Keratinocyte (primary cell): ENCODE measurements at regions not wholly inside any gene's neighbourhood (a gene's known extent, or its start where the extent isn't known, plus 50 kb on each side); places are given as distances from the start of the nearest gene placed in this dataset.

Source experiments
- DNase-seq: peaks from one replicate; pipeline ENCODE4 v3.0.0-alpha.2; 2011; ENCODE audit warnings: low read depth, missing footprints, low spot score
- FAIRE-seq: peaks from 2 replicates; lab custom pipeline; 2011; peaks lifted over from hg19 to GRCh38; lab: Jason Lieb, UNC
- H2AFZ ChIP-seq: 2 replicates; pipeline ENCODE4 v1.6.0; 2012; ENCODE audit warnings: low read length, control low read depth, inconsistent platforms; ENCODE audit not compliant: control insufficient read depth
- H3K27ac ChIP-seq: 2 replicates; pipeline ENCODE4 v1.5.1; 2011; ENCODE audit warnings: low read length; ENCODE audit not compliant: control insufficient read depth, insufficient read depth
- H3K27me3 ChIP-seq: 3 replicates; pipeline ENCODE4 v1.6.0; 2011; ENCODE audit warnings: low read length; ENCODE audit not compliant: control insufficient read depth, insufficient read depth; ENCODE audit errors: extremely low read depth
- H3K36me3 ChIP-seq, 2 experiments: 2 replicates in 1 of 2; 3 replicates in 1 of 2; pipeline ENCODE4 v1.5.1; 2011; ENCODE audit warnings: low read length in 2 of 2, mild to moderate bottlenecking in 1 of 2; ENCODE audit not compliant: control insufficient read depth in 2 of 2, insufficient read depth in 2 of 2; ENCODE audit errors: extremely low read depth in 1 of 2
- H3K4me1 ChIP-seq: 3 replicates; pipeline ENCODE4 v1.5.1; 2011; ENCODE audit warnings: low read length; ENCODE audit not compliant: control insufficient read depth, insufficient read depth; ENCODE audit errors: extremely low read depth
- H3K4me2 ChIP-seq: 3 replicates; pipeline ENCODE4 v1.6.0; 2011; ENCODE audit warnings: low read depth, low read length; ENCODE audit not compliant: control insufficient read depth, insufficient read depth; ENCODE audit errors: extremely low read depth
- H3K4me3 ChIP-seq, 3 experiments: fragments of 200-600 bp in 1 of 3; sonication (generic) in 1 of 3; 2 replicates in 2 of 3; 3 replicates in 1 of 3; pipeline ENCODE4 v1.5.1; 2011 to 2016; ENCODE audit warnings: low read length in 3 of 3, mild to moderate bottlenecking in 3 of 3, control low read depth in 2 of 3, inconsistent platforms in 1 of 3, low read depth in 1 of 3, mixed read lengths in 1 of 3, mixed run types in 1 of 3, moderate library complexity in 1 of 3; ENCODE audit not compliant: control insufficient read depth in 2 of 3, insufficient read depth in 2 of 3; ENCODE audit errors: extremely low read depth in 1 of 3
- H3K79me2 ChIP-seq: 2 replicates; pipeline ENCODE4 v1.6.0; 2012; ENCODE audit warnings: low read length; ENCODE audit not compliant: control insufficient read depth, insufficient read depth
- H3K9ac ChIP-seq: 3 replicates; pipeline ENCODE4 v1.6.0; 2011; ENCODE audit warnings: low read length; ENCODE audit not compliant: control insufficient read depth, insufficient read depth; ENCODE audit errors: extremely low read depth
- H3K9me1 ChIP-seq: 3 replicates; pipeline ENCODE4 v1.6.0; 2011; ENCODE audit warnings: low read length; ENCODE audit not compliant: control insufficient read depth, insufficient read depth; ENCODE audit errors: extremely low read depth
- H3K9me3 ChIP-seq: 2 replicates; pipeline ENCODE4 v1.5.1; 2012; ENCODE audit warnings: low read depth, low read length; ENCODE audit not compliant: control insufficient read depth
- H4K20me1 ChIP-seq: 3 replicates; pipeline ENCODE4 v1.6.0; 2011; ENCODE audit warnings: low read length; ENCODE audit not compliant: control insufficient read depth, insufficient read depth; ENCODE audit errors: extremely low read depth
- CTCF ChIP-seq, 3 experiments: IDR thresholded peaks in 1 of 3; conservative IDR thresholded peaks in 1 of 3; optimal IDR thresholded peaks in 1 of 3; 2 replicates in 2 of 3; 3 replicates in 1 of 3; pipeline versions ENCODE3 to v1.5.1; 2011; ENCODE audit warnings: low read length in 3 of 3, mild to moderate bottlenecking in 3 of 3, moderate library complexity in 2 of 3, control low read depth in 1 of 3, inconsistent platforms in 1 of 3; ENCODE audit not compliant: insufficient read depth in 2 of 3; ENCODE audit errors: extremely low read depth in 1 of 3
- EZH2 ChIP-seq: IDR thresholded peaks from one replicate; pipeline ENCODE4 v1.6.1; 2012; ENCODE audit warnings: inconsistent platforms, mild to moderate bottlenecking, low read length, moderate library complexity
- dilution Hi-C: fragments of 300-500 bp; cut with MboI; formaldehyde crosslinking; loops from one replicate; pipeline ENCODE4 v1.7.0; 2020; ENCODE audit warnings: low sequenced_read_pairs; ENCODE audit not compliant: extremely low pct_ligation_motif_present

- Histone ChIP-seq H3K9ac (no peak overlapping the region), H3K4me2 (no peak overlapping the region), H3K4me1 (no peaks in the 10 kb centered on the region), H3K27ac (no peak overlapping the region), H3K4me3 (no peak overlapping the region), H3K36me3 (no peaks in the 10 kb centered on the region), H3K9me1 (no peaks in the 10 kb centered on the region), H3K79me2 (no peaks in the 10 kb centered on the region), H4K20me1 (no peaks in the 10 kb centered on the region), H3K27me3 (no peaks in the 10 kb centered on the region), H2AFZ (no peak overlapping the region), H3K9me3 (no peaks in the 10 kb centered on the region)
- DNase-seq (no peak), FAIRE-seq (no peak)
- dilution Hi-C loops: no loop called here
- no peak for TF ChIP-seq CTCF (optimal IDR thresholded peaks at IDR 0.05 in 1 of 3, IDR thresholded peaks at IDR 0.05 in 1 of 3, conservative IDR thresholded peaks at IDR 0.05 in 1 of 3; ENCODE audit: extremely low read depth in 1 of 3, insufficient read depth in 2 of 3, low read length in 3 of 3)
- TF ChIP-seq EZH2: no peak
These were observed 255.7 kb upstream of the PPARGC1A start for GRCh38 chr4:24145591-24145990.

GRCh38 chr4:24144381-24144780 lies 254.5 kb upstream of the PPARGC1A start:
- Histone ChIP-seq H3K27me3 (no peaks in the 10 kb centered on the region), H2AFZ (no peak overlapping the region), H3K4me2 (no peak overlapping the region), H3K4me3 (no peak overlapping the region), H3K9me1 (no peaks in the 10 kb centered on the region), H3K36me3 (no peaks in the 10 kb centered on the region), H3K79me2 (no peaks in the 10 kb centered on the region), H3K4me1 (no peaks in the 10 kb centered on the region), H3K9ac (no peak overlapping the region), H3K27ac (no peak overlapping the region), H3K9me3 (no peaks in the 10 kb centered on the region), H4K20me1 (no peaks in the 10 kb centered on the region)
- FAIRE-seq (no peak), DNase-seq (no peak)
- TF ChIP-seq CTCF (optimal IDR thresholded peaks at IDR 0.05 in 1 of 3, IDR thresholded peaks at IDR 0.05 in 1 of 3, conservative IDR thresholded peaks at IDR 0.05 in 1 of 3; ENCODE audit: extremely low read depth in 1 of 3, insufficient read depth in 2 of 3, low read length in 3 of 3) (no peak), EZH2 (no peak)
- dilution Hi-C loops: no loop called here
